22Rv1 (cell line): ENCODE measurements at regions not wholly inside any gene's neighbourhood (a gene's known extent, or its start where the extent isn't known, plus 50 kb on each side); places are given as distances from the start of the nearest gene placed in this dataset.

Experiments
- ZFX ChIP-seq: fragments of 450-650 bp; IDR thresholded peaks from 2 replicates; pipeline ENCODE4 v1.6.1; 2017; ENCODE audit warnings: antibody characterized with exemption, borderline replicate concordance
- TF ChIP-seq, protein P1 (sequence below): fragments of 450-650 bp; IDR thresholded peaks from 2 replicates; pipeline ENCODE4 v1.5.1; 2017; ENCODE audit warnings: mild to moderate bottlenecking

DNA sequence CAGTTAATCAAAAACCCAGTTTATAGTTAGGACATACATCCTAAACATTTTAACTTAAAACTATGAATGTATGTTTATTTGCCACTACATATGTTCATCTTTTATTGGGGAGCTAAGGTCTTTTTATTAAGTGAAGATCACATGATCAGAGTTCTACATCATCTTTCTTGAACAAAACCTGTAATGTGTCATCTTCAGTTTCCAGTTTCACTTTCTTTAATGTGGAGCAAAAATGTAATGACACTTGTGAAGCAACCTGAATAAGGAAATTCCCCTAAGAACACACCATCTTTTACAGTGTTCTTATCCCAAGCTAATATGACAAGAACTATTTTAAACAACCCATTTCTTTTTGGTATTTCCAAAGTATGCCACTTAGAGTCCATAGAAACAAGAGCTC lies 166.7 kb upstream of the BET1 start:
- TF ChIP-seq, protein P1, sequence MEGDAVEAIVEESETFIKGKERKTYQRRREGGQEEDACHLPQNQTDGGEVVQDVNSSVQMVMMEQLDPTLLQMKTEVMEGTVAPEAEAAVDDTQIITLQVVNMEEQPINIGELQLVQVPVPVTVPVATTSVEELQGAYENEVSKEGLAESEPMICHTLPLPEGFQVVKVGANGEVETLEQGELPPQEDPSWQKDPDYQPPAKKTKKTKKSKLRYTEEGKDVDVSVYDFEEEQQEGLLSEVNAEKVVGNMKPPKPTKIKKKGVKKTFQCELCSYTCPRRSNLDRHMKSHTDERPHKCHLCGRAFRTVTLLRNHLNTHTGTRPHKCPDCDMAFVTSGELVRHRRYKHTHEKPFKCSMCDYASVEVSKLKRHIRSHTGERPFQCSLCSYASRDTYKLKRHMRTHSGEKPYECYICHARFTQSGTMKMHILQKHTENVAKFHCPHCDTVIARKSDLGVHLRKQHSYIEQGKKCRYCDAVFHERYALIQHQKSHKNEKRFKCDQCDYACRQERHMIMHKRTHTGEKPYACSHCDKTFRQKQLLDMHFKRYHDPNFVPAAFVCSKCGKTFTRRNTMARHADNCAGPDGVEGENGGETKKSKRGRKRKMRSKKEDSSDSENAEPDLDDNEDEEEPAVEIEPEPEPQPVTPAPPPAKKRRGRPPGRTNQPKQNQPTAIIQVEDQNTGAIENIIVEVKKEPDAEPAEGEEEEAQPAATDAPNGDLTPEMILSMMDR, result no peak
- TF ChIP-seq ZFX, result no peak
